GM23338 (cell line): ENCODE measurements at regions not wholly inside any gene's neighbourhood (a gene's known extent, or its start where the extent isn't known, plus 50 kb on each side); places are given as distances from the start of the nearest gene placed in this dataset.
"Not testable (repeated sequence)": the region's sequence is repeated elsewhere in the genome, so short reads cannot be mapped to it uniquely, and the experiment has no call there.

Experiments
- ATAC-seq: fragments of 200-7000 bp; cut with Tn5 transposase; 3 replicates; pipeline ENCODE4 v1.9.1; 2020
- DNase-seq: peaks from one replicate; pipeline ENCODE4 v3.0.0-alpha.2; 2015; ENCODE audit warnings: low spot score
- H2AFZ ChIP-seq: fragments of 200-600 bp; sonication (generic); 2 replicates; pipeline ENCODE4 v1.8.0; 2016; ENCODE audit warnings: antibody characterized with exemption, mild to moderate bottlenecking, moderate library complexity
- H3F3A ChIP-seq: fragments of 200-600 bp; sonication (generic); replicated peaks from 2 replicates; pipeline ENCODE4 v1.8.0; 2017; ENCODE audit warnings: antibody characterized with exemption, mixed run types, low read depth
- H3K27ac ChIP-seq: fragments of 200-600 bp; sonication (generic); 2 replicates; pipeline ENCODE4 v1.6.1; 2016; ENCODE audit warnings: low read depth
- H3K27me3 ChIP-seq: fragments of 200-600 bp; sonication (generic); 2 replicates; pipeline ENCODE4 v1.8.0; 2016; ENCODE audit warnings: mild to moderate bottlenecking, mixed run types, moderate library complexity; ENCODE audit not compliant: insufficient read depth
- H3K36me3 ChIP-seq: fragments of 200-600 bp; sonication (generic); 2 replicates; pipeline ENCODE4 v1.8.0; 2016; ENCODE audit warnings: mild to moderate bottlenecking; ENCODE audit not compliant: insufficient read depth
- H3K4me1 ChIP-seq: fragments of 200-600 bp; sonication (generic); 2 replicates; pipeline ENCODE4 v1.8.0; 2016; ENCODE audit warnings: mild to moderate bottlenecking, moderate library complexity; ENCODE audit not compliant: insufficient read depth
- H3K4me2 ChIP-seq: fragments of 200-600 bp; sonication (generic); 2 replicates; pipeline ENCODE4 v1.7.1; 2017; ENCODE audit warnings: mixed run types
- H3K4me3 ChIP-seq: fragments of 200-600 bp; sonication (generic); 2 replicates; pipeline ENCODE4 v1.6.1; 2016; ENCODE audit warnings: mixed run types
- H3K79me2 ChIP-seq: fragments of 200-600 bp; sonication (generic); replicated peaks from 2 replicates; pipeline ENCODE4 v1.8.0; 2017; ENCODE audit warnings: mild to moderate bottlenecking; ENCODE audit not compliant: insufficient read depth
- H3K9me2 ChIP-seq: fragments of 200-600 bp; sonication (generic); 2 replicates; pipeline ENCODE4 v1.8.0; 2017; ENCODE audit not compliant: insufficient read depth
- H4K20me1 ChIP-seq: fragments of 200-600 bp; sonication (generic); replicated peaks from 2 replicates; pipeline ENCODE4 v1.8.0; 2017; ENCODE audit warnings: mild to moderate bottlenecking; ENCODE audit not compliant: insufficient read depth
- H3K27ac Mint-ChIP-seq: 2 replicates; pipeline ENCODE4 v1.8.0; 2020; ENCODE audit warnings: inconsistent platforms, mild to moderate bottlenecking, moderate library complexity, mixed read lengths
- H3K27me3 Mint-ChIP-seq: 3 replicates; pipeline ENCODE4 v1.8.0; 2022; ENCODE audit warnings: low read depth, mild to moderate bottlenecking, moderate library complexity, mixed read lengths, inconsistent platforms; ENCODE audit not compliant: insufficient read depth, poor library complexity
- H3K36me3 Mint-ChIP-seq: 3 replicates; pipeline ENCODE4 v1.8.0; 2021; ENCODE audit warnings: low read depth, mild to moderate bottlenecking, inconsistent platforms, moderate library complexity, mixed read lengths
- H3K4me1 Mint-ChIP-seq: 3 replicates; pipeline ENCODE4 v1.8.0; 2020; ENCODE audit warnings: mild to moderate bottlenecking, inconsistent platforms, mixed read lengths
- H3K4me3 Mint-ChIP-seq: 3 replicates; pipeline ENCODE4 v1.8.0; 2021; ENCODE audit warnings: moderate library complexity, mild to moderate bottlenecking, inconsistent platforms, mixed read lengths
- H3K9me3 Mint-ChIP-seq: 3 replicates; pipeline ENCODE4 v1.8.0; 2020; ENCODE audit warnings: moderate library complexity, mild to moderate bottlenecking, inconsistent platforms, mixed read lengths
- CREB1 ChIP-seq: fragments of 250-450 bp; sonication (Bioruptor Pico); IDR thresholded peaks from 2 replicates; pipeline ENCODE4 v1.5.0; 2020; ENCODE audit warnings: low read depth, mild to moderate bottlenecking, moderate library complexity
- ZNF331 ChIP-seq: fragments of 250-450 bp; sonication (Bioruptor Pico); IDR thresholded peaks from 2 replicates; pipeline ENCODE4 v1.5.0; 2020; ENCODE audit warnings: low read depth, mild to moderate bottlenecking, moderate library complexity

DNA sequence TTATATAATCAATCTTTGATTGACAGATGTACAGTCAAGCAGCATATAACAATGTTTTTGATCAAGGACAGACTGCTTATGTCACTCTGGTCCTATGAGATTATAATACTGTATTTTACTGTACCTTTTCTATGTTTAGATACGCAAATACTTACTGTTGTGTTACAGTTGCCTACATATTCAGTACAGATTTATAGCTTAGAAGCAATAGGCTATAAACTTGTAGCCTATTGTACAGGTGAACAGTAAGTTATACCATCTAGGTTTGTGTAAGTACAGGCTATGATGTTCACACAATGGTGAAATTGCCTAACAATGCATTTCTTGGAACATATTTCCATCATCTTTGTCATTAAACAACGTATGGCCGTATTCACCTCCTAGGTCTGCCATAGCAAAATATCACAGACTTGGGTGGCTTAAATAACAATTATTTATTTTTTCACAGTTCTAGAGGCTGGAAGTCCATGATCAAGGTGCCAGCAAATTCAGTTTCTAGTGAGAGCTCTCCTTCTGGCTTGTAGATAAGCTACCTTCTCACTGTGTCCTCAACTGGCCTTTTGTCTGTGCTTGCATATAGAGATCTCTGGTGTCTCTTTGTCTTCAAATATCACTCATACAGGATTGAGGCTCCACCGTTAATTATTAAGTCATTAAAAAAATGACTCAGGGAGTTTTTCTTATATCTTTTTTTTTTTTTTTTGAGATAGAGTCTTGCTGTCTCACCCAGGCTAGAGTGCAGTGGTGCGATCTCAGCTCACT is 89.1 kb downstream of the EBLN2 start:
- H3K4me2 ChIP-seq: no peak overlapping the region
- no peaks in the 10 kb centered on the region for H3K36me3 ChIP-seq
- H3K27ac ChIP-seq: no peak overlapping the region
- H3K4me1 Mint-ChIP-seq: no peaks in the 10 kb centered on the region
- no peaks in the 10 kb centered on the region for H3K79me2 ChIP-seq
- H3K9me3 Mint-ChIP-seq: peaks cover under 1% of the 10 kb centered on the region; the same call in 1 of the 3 replicates
- no peaks in the 10 kb centered on the region for H3K27me3 ChIP-seq
- no peak overlapping the region for H3K4me3 ChIP-seq
- no peak overlapping the region for H2AFZ ChIP-seq
- no peaks in the 10 kb centered on the region for H3K27me3 Mint-ChIP-seq
- no peak overlapping the region for H3K4me3 Mint-ChIP-seq
- H3K4me1 ChIP-seq: no peaks in the 10 kb centered on the region
- TF ChIP-seq ZNF331 (CRISPR knock-in tag) (no peak), CREB1 (CRISPR knock-in tag) (no peak)
- H3K9me2 ChIP-seq: no peaks in the 10 kb centered on the region
- no peaks in the 10 kb centered on the region for H3K36me3 Mint-ChIP-seq
- no peaks in the 10 kb centered on the region for H4K20me1 ChIP-seq
- DNase-seq: no peak
- no peak for ATAC-seq
- H3K27ac Mint-ChIP-seq: no peak overlapping the region
- no peaks in the 10 kb centered on the region for H3F3A ChIP-seq

DNA sequence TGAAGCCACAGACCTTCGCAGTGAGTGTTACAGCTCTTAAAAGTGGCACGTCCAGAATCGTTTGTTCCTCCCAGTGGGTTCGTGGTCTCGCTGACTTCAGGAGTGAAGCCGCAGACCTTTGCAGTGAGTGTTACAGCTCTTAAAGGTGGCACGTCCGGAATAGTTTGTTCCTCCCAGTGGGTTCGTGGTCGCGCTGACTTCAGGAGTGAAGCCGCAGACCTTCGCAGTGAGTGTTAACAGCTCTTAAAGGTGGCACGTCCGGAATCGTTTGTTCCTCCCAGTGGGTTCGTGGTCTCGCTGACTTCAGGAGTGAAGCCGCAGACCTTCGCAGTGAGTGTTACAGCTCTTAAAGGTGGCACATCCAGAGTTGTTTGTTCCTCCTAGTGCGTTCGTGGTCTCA is 91.1 kb downstream of the EBLN2 start:
- H3K4me1 Mint-ChIP-seq, ATAC-seq, H3K9me2 ChIP-seq, H3K4me2 ChIP-seq, H3K36me3 ChIP-seq, H3K36me3 Mint-ChIP-seq, H3K4me3 ChIP-seq, H3K27ac Mint-ChIP-seq, H3F3A ChIP-seq, H2AFZ ChIP-seq, H3K27me3 Mint-ChIP-seq, H4K20me1 ChIP-seq, H3K27me3 ChIP-seq, DNase-seq, H3K79me2 ChIP-seq, H3K9me3 Mint-ChIP-seq, H3K4me3 Mint-ChIP-seq, H3K4me1 ChIP-seq, H3K27ac ChIP-seq: not testable (repeated sequence)

GRCh38 chr3:73153057-73153456 is 91.6 kb downstream of the EBLN2 start:
- not testable (repeated sequence) for H3K4me2 ChIP-seq, H3K4me3 ChIP-seq, H3K27me3 ChIP-seq, H3K27ac ChIP-seq, H3F3A ChIP-seq, H2AFZ ChIP-seq, H3K4me3 Mint-ChIP-seq, ATAC-seq, H4K20me1 ChIP-seq, H3K27me3 Mint-ChIP-seq, H3K9me3 Mint-ChIP-seq, H3K36me3 ChIP-seq, H3K4me1 ChIP-seq, H3K36me3 Mint-ChIP-seq, H3K79me2 ChIP-seq, DNase-seq, H3K9me2 ChIP-seq, H3K27ac Mint-ChIP-seq
- peaks cover 11% of the 10 kb centered on the region for H3K4me1 Mint-ChIP-seq

DNA sequence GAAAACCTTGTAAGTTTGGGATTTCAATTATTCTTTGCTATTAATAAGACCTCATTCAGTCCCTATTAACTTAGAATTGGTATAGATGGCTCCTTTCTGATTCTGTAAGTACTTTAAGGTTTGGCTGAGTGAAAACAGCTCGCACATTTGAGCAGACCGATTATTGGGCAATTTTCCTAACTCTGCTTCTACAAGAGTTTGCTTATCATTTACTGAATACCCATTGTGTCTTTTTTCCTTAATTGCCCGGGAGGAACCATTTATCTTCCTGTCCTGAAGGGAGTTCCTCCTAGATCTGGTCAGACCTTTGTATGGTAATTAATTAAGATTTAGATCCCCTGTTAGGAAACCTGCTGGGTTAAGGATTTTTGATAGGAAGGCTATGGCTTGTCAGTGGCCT is 92.8 kb downstream of the EBLN2 start:
- not testable (repeated sequence) for H3K27me3 Mint-ChIP-seq, H3K27ac ChIP-seq, H3K36me3 ChIP-seq, DNase-seq, ATAC-seq, H2AFZ ChIP-seq, H3K27me3 ChIP-seq, H3K27ac Mint-ChIP-seq, H3F3A ChIP-seq, H3K4me1 ChIP-seq, H3K79me2 ChIP-seq, H3K4me3 Mint-ChIP-seq, H3K4me3 ChIP-seq, H4K20me1 ChIP-seq, H3K4me2 ChIP-seq, H3K36me3 Mint-ChIP-seq, H3K9me2 ChIP-seq
- Mint-ChIP-seq H3K9me3 (peaks cover 11% of the 10 kb centered on the region; the same call in 2 of the 3 replicates), H3K4me1 (peaks cover 11% of the 10 kb centered on the region)

DNA sequence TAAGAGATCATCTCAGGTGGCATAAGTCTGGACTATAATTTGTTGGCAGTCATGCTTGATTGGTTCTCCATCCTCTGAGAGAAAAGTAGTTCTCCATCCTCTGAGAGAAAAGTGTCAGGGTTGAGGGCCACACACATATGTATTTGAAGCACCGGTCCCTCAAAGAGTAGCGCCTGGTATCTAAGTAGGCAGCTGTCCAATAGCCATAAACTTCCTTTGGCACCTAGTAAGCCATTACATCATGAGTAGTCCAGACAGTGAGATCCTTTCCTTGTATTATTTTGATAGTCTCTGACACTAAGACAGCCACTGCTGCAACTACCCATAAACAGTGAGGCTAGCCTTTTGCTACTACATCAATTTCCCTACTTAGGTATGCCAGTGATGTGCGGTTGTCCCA is 94.0 kb downstream of the EBLN2 start:
- not testable (repeated sequence) for H3K27me3 ChIP-seq

More for the DNA sequence above, 94.0 kb downstream of the EBLN2 start:
- not testable (repeated sequence) for DNase-seq, H3K27me3 Mint-ChIP-seq, H3K4me3 Mint-ChIP-seq, H3K27ac ChIP-seq, H3K36me3 Mint-ChIP-seq, H3F3A ChIP-seq, H3K36me3 ChIP-seq, H3K4me3 ChIP-seq, ATAC-seq, H2AFZ ChIP-seq, H4K20me1 ChIP-seq, H3K79me2 ChIP-seq, H3K9me2 ChIP-seq, H3K27ac Mint-ChIP-seq, H3K4me1 ChIP-seq, H3K4me2 ChIP-seq
- peaks cover 13% of the 10 kb centered on the region; the same call in 2 of the 3 replicates for H3K9me3 Mint-ChIP-seq
- peaks cover 11% of the 10 kb centered on the region for H3K4me1 Mint-ChIP-seq
